PC-3 (cell line): ENCODE measurements at regions not wholly inside any gene's neighbourhood (a gene's known extent, or its start where the extent isn't known, plus 50 kb on each side); places are given as distances from the start of the nearest gene placed in this dataset.

ENCODE experiments used
- ATAC-seq: fragments of 200-7000 bp; cut with Tn5 transposase; 2 replicates; pipeline ENCODE4 v1.9.1; 2020; ENCODE audit warnings: mild to moderate bottlenecking, moderate library complexity
- BruUV-seq: library from RNA; stranded (reverse); fragments of 400-500 nt; replicated peaks from 2 replicates; lab custom pipeline; 2021; lab: Mats Ljungman, UMichigan
- CTCF ChIA-PET: fragments of 300-600 bp; sonication (Branson Sonifier 250); formaldehyde crosslinking; loops from one replicate; lab custom pipeline; 2022; ENCODE audit warnings: antibody characterized with exemption; lab: Charles Lee
- POLR2A ChIA-PET: fragments of 300-600 bp; sonication (Branson Sonifier 250); formaldehyde crosslinking; loops from one replicate; lab custom pipeline; 2022; ENCODE audit warnings: antibody characterized with exemption; ENCODE audit not compliant: unreplicated experiment; lab: Charles Lee
- DNase-seq: peaks from one replicate; pipeline ENCODE4 v3.0.0-alpha.2; 2015
- H2AFZ ChIP-seq: fragments of 300-600 bp; sonication (generic); 2 replicates; pipeline ENCODE4 v1.6.0; 2016; ENCODE audit warnings: antibody characterized with exemption, low read length
- H3F3A ChIP-seq: fragments of 300-600 bp; sonication (generic); one replicate; pipeline ENCODE4 v1.6.0; 2017; ENCODE audit warnings: antibody characterized with exemption, low read length, control low read depth, mild to moderate bottlenecking; ENCODE audit not compliant: unreplicated experiment
- H3K27ac ChIP-seq: fragments of 300-600 bp; sonication (generic); 2 replicates; pipeline ENCODE4 v1.5.1; 2016; ENCODE audit warnings: mild to moderate bottlenecking, low read length
- H3K27me3 ChIP-seq: fragments of 300-600 bp; sonication (generic); 2 replicates; pipeline ENCODE4 v1.6.1; 2016; ENCODE audit warnings: low read length, mixed read lengths
- H3K36me3 ChIP-seq: fragments of 300-600 bp; sonication (generic); 2 replicates; pipeline ENCODE4 v1.6.1; 2016; ENCODE audit warnings: low read depth, mixed run types, low read length, mixed read lengths
- H3K4me1 ChIP-seq: fragments of 300-600 bp; sonication (generic); 2 replicates; pipeline ENCODE4 v1.5.1; 2016; ENCODE audit warnings: low read length; ENCODE audit not compliant: insufficient read depth
- H3K4me2 ChIP-seq: fragments of 300-600 bp; sonication (generic); 2 replicates; pipeline ENCODE4 v1.6.0; 2016; ENCODE audit warnings: low read length
- H3K4me3 ChIP-seq: fragments of 300-600 bp; sonication (generic); 2 replicates; pipeline ENCODE4 v1.5.1; 2016; ENCODE audit warnings: mild to moderate bottlenecking, low read length, mixed read lengths
- H3K79me2 ChIP-seq: fragments of 300-600 bp; sonication (generic); 2 replicates; pipeline ENCODE4 v1.6.1; 2017; ENCODE audit warnings: low read length, mixed read lengths
- H3K9ac ChIP-seq: fragments of 300-600 bp; sonication (generic); 2 replicates; pipeline ENCODE4 v1.6.0; 2016; ENCODE audit warnings: mild to moderate bottlenecking, low read length
- H3K9me2 ChIP-seq: fragments of 300-600 bp; sonication (generic); replicated peaks from 2 replicates; pipeline ENCODE4 v1.6.1; 2016; ENCODE audit warnings: mixed run types, low read length, mixed read lengths
- H3K9me3 ChIP-seq: fragments of 300-600 bp; sonication (generic); 2 replicates; pipeline ENCODE4 v1.6.1; 2016; ENCODE audit warnings: low read length, mixed read lengths
- H4K20me1 ChIP-seq: fragments of 300-600 bp; sonication (generic); 2 replicates; pipeline ENCODE4 v1.6.1; 2016; ENCODE audit warnings: low read length, mixed read lengths
- EZH2 ChIP-seq: fragments of 300-600 bp; sonication (generic); IDR thresholded peaks from one replicate; pipeline ENCODE4 v1.6.1; 2017; ENCODE audit warnings: antibody characterized with exemption, mild to moderate bottlenecking, low read length; ENCODE audit not compliant: unreplicated experiment
- EZH2phosphoT487 ChIP-seq: fragments of 300-600 bp; sonication (generic); IDR thresholded peaks from 2 replicates; pipeline ENCODE4 v1.6.1; 2018; ENCODE audit warnings: mild to moderate bottlenecking, antibody characterized with exemption, low read length, borderline replicate concordance
- intact Hi-C: fragments of 100-400 bp; cut with micrococcal nuclease; formaldehyde crosslinking; loops from 2 replicates; pipeline ENCODE4 v1.9.0; 2023
- TF ChIP-seq, protein P1 (sequence below): fragments of 300-600 bp; sonication (generic); conservative IDR thresholded peaks from 2 replicates; pipeline ENCODE4 v1.5.1; 2017; ENCODE audit warnings: antibody characterized with exemption, low read depth, mild to moderate bottlenecking, low read length

DNA sequence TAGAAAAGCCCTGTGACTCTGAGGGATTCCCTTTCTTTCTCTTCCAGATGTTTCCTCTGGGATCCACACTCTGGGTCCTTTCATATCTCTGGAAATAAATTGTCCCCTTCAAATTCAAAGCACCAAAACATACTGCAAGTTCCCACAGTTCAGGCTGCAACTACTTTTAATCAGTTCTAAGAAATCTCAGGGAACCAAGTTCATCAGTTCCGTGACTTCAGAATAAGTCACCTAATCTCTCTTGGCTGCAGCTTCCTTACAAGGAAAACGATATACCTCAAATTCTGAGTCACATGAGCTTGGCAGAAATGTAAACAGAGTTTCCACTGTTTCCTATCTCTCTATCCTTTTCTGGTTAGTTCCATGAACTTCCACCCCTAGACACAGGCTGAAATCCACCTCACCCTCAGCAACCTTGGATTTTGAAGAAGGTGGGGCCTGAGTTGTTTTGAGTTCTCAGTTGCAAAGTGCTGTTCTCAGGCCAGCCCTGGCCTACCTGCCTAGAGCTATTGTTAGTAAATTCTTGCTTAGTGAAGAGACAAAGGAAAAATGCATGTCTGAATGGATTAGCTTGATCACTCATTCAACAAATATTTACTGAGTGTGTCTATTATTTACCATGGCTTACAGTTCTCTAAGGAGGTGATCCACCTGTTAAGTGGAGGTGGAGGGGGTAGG lies 59.3 kb upstream of the IL6 start:
- TF ChIP-seq EZH2 (no peak), EZH2phosphoT487 (no peak)
- TF ChIP-seq, protein P1, sequence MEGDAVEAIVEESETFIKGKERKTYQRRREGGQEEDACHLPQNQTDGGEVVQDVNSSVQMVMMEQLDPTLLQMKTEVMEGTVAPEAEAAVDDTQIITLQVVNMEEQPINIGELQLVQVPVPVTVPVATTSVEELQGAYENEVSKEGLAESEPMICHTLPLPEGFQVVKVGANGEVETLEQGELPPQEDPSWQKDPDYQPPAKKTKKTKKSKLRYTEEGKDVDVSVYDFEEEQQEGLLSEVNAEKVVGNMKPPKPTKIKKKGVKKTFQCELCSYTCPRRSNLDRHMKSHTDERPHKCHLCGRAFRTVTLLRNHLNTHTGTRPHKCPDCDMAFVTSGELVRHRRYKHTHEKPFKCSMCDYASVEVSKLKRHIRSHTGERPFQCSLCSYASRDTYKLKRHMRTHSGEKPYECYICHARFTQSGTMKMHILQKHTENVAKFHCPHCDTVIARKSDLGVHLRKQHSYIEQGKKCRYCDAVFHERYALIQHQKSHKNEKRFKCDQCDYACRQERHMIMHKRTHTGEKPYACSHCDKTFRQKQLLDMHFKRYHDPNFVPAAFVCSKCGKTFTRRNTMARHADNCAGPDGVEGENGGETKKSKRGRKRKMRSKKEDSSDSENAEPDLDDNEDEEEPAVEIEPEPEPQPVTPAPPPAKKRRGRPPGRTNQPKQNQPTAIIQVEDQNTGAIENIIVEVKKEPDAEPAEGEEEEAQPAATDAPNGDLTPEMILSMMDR = no peak
- DNase-seq (peak; percentile 93), ATAC-seq (peak; percentile 80)
- H3K79me2 ChIP-seq = no peaks in the 10 kb centered on the region
- peak overlapping the region; percentile 93 for H3K9ac ChIP-seq
- peak overlapping the region; percentile 20; the same call in 1 of the 2 replicates for H3K4me3 ChIP-seq
- ChIA-PET CTCF (interaction anchor here (0.5 to 1.9 kb wide), 7 partner anchors 59 to 784 kb away, joined by 3 to 13 read pairs (median 3); partner anchors contain the start of gene IL6), POLR2A (interaction anchor here (0.6 to 0.9 kb wide), 3 partner anchors 11 to 59 kb away, joined by 3 to 4 read pairs (median 4); no protein-coding TSS in a partner anchor)
- no peaks in the 10 kb centered on the region for H4K20me1 ChIP-seq
- peaks cover 6% of the 10 kb centered on the region for H3F3A ChIP-seq
- peak overlapping the region; percentile 99 for H3K27ac ChIP-seq
- H3K9me2 ChIP-seq = no peaks in the 10 kb centered on the region
- H3K9me3 ChIP-seq = no peaks in the 10 kb centered on the region
- H3K4me2 ChIP-seq = peak overlapping the region; percentile 60
- H3K4me1 ChIP-seq = peaks cover 55% of the 10 kb centered on the region
- H2AFZ ChIP-seq = no peak overlapping the region
- no peaks in the 10 kb centered on the region for H3K27me3 ChIP-seq
- no peaks in the 10 kb centered on the region for H3K36me3 ChIP-seq
- intact Hi-C loops = loop anchor here (1.0 to 2.0 kb wide), 4 partner anchors 51 to 106 kb away; no protein-coding TSS in a partner anchor
- BruUV-seq = no TSS peak

DNA sequence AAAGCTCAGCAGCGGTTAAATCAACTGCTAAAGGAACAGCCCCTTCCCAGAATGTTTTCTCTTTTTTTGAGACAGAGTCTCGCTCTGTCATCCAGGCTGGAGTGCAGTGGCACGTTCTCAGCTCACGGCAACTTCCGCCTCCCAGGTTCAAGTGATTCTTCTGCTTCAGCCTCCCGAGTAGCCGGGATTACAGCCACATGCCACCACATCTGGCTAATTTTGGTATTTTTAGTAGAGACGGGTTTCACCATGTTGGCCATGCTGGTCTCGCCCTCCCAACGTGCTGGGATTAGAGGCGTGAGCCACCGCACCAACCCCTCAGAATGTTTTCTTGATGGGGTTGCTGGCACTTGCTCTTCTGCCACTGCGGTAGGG lies 59.8 kb upstream of the IL6 start:
- intact Hi-C loops = loop anchor here (1.0 kb wide), 1 partner anchor 106 kb away; no protein-coding TSS in a partner anchor
- no peaks in the 10 kb centered on the region for H3K36me3 ChIP-seq
- ATAC-seq = no peak; the same call in 1 of the 2 replicates
- TSS peak; percentile 85 for BruUV-seq
- no peaks in the 10 kb centered on the region for H3K27me3 ChIP-seq
- no peaks in the 10 kb centered on the region for H4K20me1 ChIP-seq
- no peak for DNase-seq
- H3K9me3 ChIP-seq = no peaks in the 10 kb centered on the region
- H3K4me3 ChIP-seq = peak overlapping the region; percentile 20; the same call in 1 of the 2 replicates
- TF ChIP-seq EZH2phosphoT487 (no peak), EZH2 (no peak)
- TF ChIP-seq, protein P1 = no peak
- H3K9me2 ChIP-seq = no peaks in the 10 kb centered on the region
- ChIA-PET POLR2A (interaction anchor here (0.9 kb wide), 1 partner anchor 52 kb away, joined by 3 read pairs; no protein-coding TSS in a partner anchor), CTCF (interaction anchor here (0.9 to 1.9 kb wide), 2 partner anchors 60 to 150 kb away, joined by 3 to 13 read pairs; partner anchors contain the start of gene IL6)
- peak overlapping the region; percentile 99 for H3K27ac ChIP-seq
- peaks cover 50% of the 10 kb centered on the region for H3K4me1 ChIP-seq
- H3K9ac ChIP-seq = peak overlapping the region; percentile 93
- H2AFZ ChIP-seq = no peak overlapping the region
- H3F3A ChIP-seq = peaks cover 1% of the 10 kb centered on the region
- H3K4me2 ChIP-seq = peak overlapping the region; percentile 60
- no peaks in the 10 kb centered on the region for H3K79me2 ChIP-seq
